GM23248 (cell line): ENCODE measurements at regions not wholly inside any gene's neighbourhood (a gene's known extent, or its start where the extent isn't known, plus 50 kb on each side); places are given as distances from the start of the nearest gene placed in this dataset.

ENCODE experiments used
- EZH2 ChIP-seq: fragments of 200-600 bp; sonication (generic); IDR thresholded peaks from 2 replicates; pipeline ENCODE4 v1.6.1; 2018; ENCODE audit warnings: antibody characterized with exemption, mild to moderate bottlenecking; ENCODE audit not compliant: insufficient read depth, poor library complexity, severe bottlenecking
- EZH2phosphoT487 ChIP-seq: fragments of 200-600 bp; sonication (generic); IDR thresholded peaks from 2 replicates; pipeline ENCODE4 v1.6.1; 2018; ENCODE audit warnings: antibody characterized with exemption, moderate library complexity, mild to moderate bottlenecking, low read depth; ENCODE audit not compliant: insufficient read depth

GRCh38 chr5:39779831-39780230 lies 355.1 kb upstream of the DAB2 start:
- TF ChIP-seq EZH2: no peak
- no peak for TF ChIP-seq EZH2phosphoT487
